Large intestine (tissue), 3 donors: ENCODE measurements at regions not wholly inside any gene's neighbourhood (a gene's known extent, or its start where the extent isn't known, plus 50 kb on each side); places are given as distances from the start of the nearest gene placed in this dataset.
"Not testable (repeated sequence)": the region's sequence is repeated elsewhere in the genome, so short reads cannot be mapped to it uniquely, and the experiment has no call there.

Experiments
- DNase-seq, 2 donors: peaks; one replicate each; pipeline versions ENCODE4 v3.0.0 to v3.0.0-alpha.2; 2013
- H3K27ac ChIP-seq: one replicate; pipeline ENCODE4 v1.5.1; 2013; ENCODE audit warnings: low read length
- H3K27me3 ChIP-seq: 2 replicates; pipeline ENCODE4 v1.6.1; 2013; ENCODE audit warnings: low read length; ENCODE audit not compliant: control insufficient read depth, insufficient read depth
- H3K36me3 ChIP-seq: 2 replicates; pipeline ENCODE4 v1.6.1; 2013; ENCODE audit warnings: low read length; ENCODE audit not compliant: control insufficient read depth, insufficient read depth
- H3K4me1 ChIP-seq: one replicate; pipeline ENCODE4 v1.6.1; 2013; ENCODE audit warnings: low read length; ENCODE audit not compliant: control insufficient read depth, insufficient read depth
- H3K4me3 ChIP-seq: one replicate; pipeline ENCODE4 v1.5.1; 2013; ENCODE audit warnings: low read length
- H3K9me3 ChIP-seq: one replicate; pipeline ENCODE4 v1.6.1; 2013; ENCODE audit warnings: mild to moderate bottlenecking, low read depth, low read length, moderate library complexity; ENCODE audit not compliant: control insufficient read depth
- WGBS: methylation state at CpG from one replicate; pipeline ENCODE4 v1.1.5; 2013; ENCODE audit warnings: low lambda C conversion rate; ENCODE audit not compliant: insufficient coverage; 5-methylcytosine and 5-hydroxymethylcytosine counted together

- Histone ChIP-seq H3K27ac (no peak overlapping the region), H3K9me3 (no peaks in the 10 kb centered on the region), H3K27me3 (no peaks in the 10 kb centered on the region), H3K4me1 (no peaks in the 10 kb centered on the region), H3K36me3 (no peaks in the 10 kb centered on the region), H3K4me3 (no peak overlapping the region)
- WGBS: no CpG with 5 or more reads among the region's 2 CpGs
- DNase-seq: no peak
These were observed 396.4 kb downstream of the PIK3C3 start for GRCh38 chr18:42351455-42351854.

GRCh38 chr18:42360716-42361115 lies 405.7 kb downstream of the PIK3C3 start:
- Histone ChIP-seq H3K36me3 (no peaks in the 10 kb centered on the region), H3K27me3 (no peaks in the 10 kb centered on the region), H3K4me1 (no peaks in the 10 kb centered on the region), H3K9me3 (no peaks in the 10 kb centered on the region), H3K27ac (no peak overlapping the region), H3K4me3 (no peak overlapping the region)
- DNase-seq: no peak

GRCh38 chr18:42363446-42364441 lies 408.7 kb downstream of the PIK3C3 start:
- Histone ChIP-seq H3K4me3 (no peak overlapping the region), H3K27ac (no peak overlapping the region), H3K27me3 (no peaks in the 10 kb centered on the region), H3K9me3 (no peaks in the 10 kb centered on the region), H3K36me3 (no peaks in the 10 kb centered on the region), H3K4me1 (no peaks in the 10 kb centered on the region)
- DNase-seq: no peak
- WGBS: no CpG with 5 or more reads among the region's 2 CpGs

GRCh38 chr18:42364766-42365165 lies 409.7 kb downstream of the PIK3C3 start:
- Histone ChIP-seq H3K27me3 (no peaks in the 10 kb centered on the region), H3K27ac (no peak overlapping the region), H3K4me1 (no peaks in the 10 kb centered on the region), H3K36me3 (no peaks in the 10 kb centered on the region), H3K4me3 (no peak overlapping the region), H3K9me3 (no peaks in the 10 kb centered on the region)
- no peak for DNase-seq
- no CpG with 5 or more reads among the region's 1 CpG for WGBS

- Histone ChIP-seq H3K36me3 (no peaks in the 10 kb centered on the region), H3K4me3 (no peak overlapping the region), H3K27ac (no peak overlapping the region), H3K4me1 (no peaks in the 10 kb centered on the region), H3K27me3 (no peaks in the 10 kb centered on the region), H3K9me3 (no peaks in the 10 kb centered on the region)
- DNase-seq: no peak
- WGBS: 20% methylated on average over 1 of the region's 1 CpG
These were observed 410.6 kb downstream of the PIK3C3 start for GRCh38 chr18:42365591-42365990.

- H3K36me3 ChIP-seq: no peaks in the 10 kb centered on the region
- H3K27ac ChIP-seq: no peak overlapping the region
- H3K4me3 ChIP-seq: no peak overlapping the region
- WGBS: no CpG with 5 or more reads among the region's 1 CpG
- no peaks in the 10 kb centered on the region for H3K4me1 ChIP-seq
- DNase-seq: no peak
- H3K27me3 ChIP-seq: no peaks in the 10 kb centered on the region
- no peaks in the 10 kb centered on the region for H3K9me3 ChIP-seq
These were observed 418.6 kb downstream of the PIK3C3 start for GRCh38 chr18:42373584-42373983.

- Histone ChIP-seq H3K36me3 (no peaks in the 10 kb centered on the region), H3K9me3 (no peaks in the 10 kb centered on the region), H3K27ac (no peak overlapping the region), H3K4me3 (no peak overlapping the region), H3K27me3 (no peaks in the 10 kb centered on the region), H3K4me1 (no peaks in the 10 kb centered on the region)
- no peak for DNase-seq
These were observed 419.9 kb downstream of the PIK3C3 start for GRCh38 chr18:42374961-42375360.

- not testable (repeated sequence) for H3K9me3 ChIP-seq, H3K4me3 ChIP-seq, H3K4me1 ChIP-seq, H3K27ac ChIP-seq, H3K27me3 ChIP-seq, H3K36me3 ChIP-seq, DNase-seq
- whole genome bisulfite sequencing: 100% methylated on average over 1 of the region's 1 CpG
These were observed 423.8 kb downstream of the PIK3C3 start for GRCh38 chr18:42378854-42379253.

- no CpG with 5 or more reads among the region's 8 CpGs for WGBS
- not testable (repeated sequence) for H3K4me1 ChIP-seq, H3K27me3 ChIP-seq, H3K36me3 ChIP-seq, H3K4me3 ChIP-seq, H3K9me3 ChIP-seq, DNase-seq, H3K27ac ChIP-seq
These were observed 426.2 kb downstream of the PIK3C3 start for GRCh38 chr18:42381236-42381635.

- Histone ChIP-seq H3K9me3 (no peaks in the 10 kb centered on the region), H3K27ac (no peak overlapping the region), H3K27me3 (no peaks in the 10 kb centered on the region), H3K4me3 (no peak overlapping the region), H3K4me1 (no peaks in the 10 kb centered on the region), H3K36me3 (no peaks in the 10 kb centered on the region)
- 100% methylated on average over 1 of the region's 1 CpG for WGBS
- no peak for DNase-seq
These were observed 437.4 kb downstream of the PIK3C3 start for GRCh38 chr18:42392416-42392815.

GRCh38 chr18:42392926-42393325 lies 437.9 kb downstream of the PIK3C3 start:
- H3K36me3 ChIP-seq: no peaks in the 10 kb centered on the region
- H3K9me3 ChIP-seq: no peaks in the 10 kb centered on the region
- WGBS: 92% methylated on average over 2 of the region's 3 CpGs
- no peaks in the 10 kb centered on the region for H3K27me3 ChIP-seq
- no peak overlapping the region for H3K4me3 ChIP-seq
- DNase-seq: no peak
- H3K4me1 ChIP-seq: no peaks in the 10 kb centered on the region
- H3K27ac ChIP-seq: no peak overlapping the region
